K562 (cell line): ENCODE measurements at regions not wholly inside any gene's neighbourhood (a gene's known extent, or its start where the extent isn't known, plus 50 kb on each side); places are given as distances from the start of the nearest gene placed in this dataset.

ENCODE experiments used
- ATAC-seq: fragments of 200-7000 bp; cut with Tn5 transposase; 3 replicates; pipeline ENCODE4 v1.9.1; 2020; ENCODE audit warnings: moderate library complexity
- BruUV-seq: library from RNA; stranded (reverse); fragments of 400-500 nt; replicated peaks from 2 replicates; lab custom pipeline; 2021; lab: Mats Ljungman, UMichigan
- CTCF ChIA-PET: fragments of 300-600 bp; formaldehyde crosslinking; extraction: SDS; loops from one replicate; lab custom pipeline; 2021; ENCODE audit warnings: low intra/inter-chr PET ratio; lab: Yijun Ruan, JAX
- POLR2A ChIA-PET: fragments of 300-600, 350-650 bp; sonication (Branson Sonifier 250); formaldehyde crosslinking; extraction: SDS; loops from one replicate; lab custom pipeline; 2021; ENCODE audit warnings: antibody characterized with exemption, inconsistent platforms; lab: Yijun Ruan, JAX
- DNase-seq, 4 experiments: peaks; one replicate each; pipeline versions ENCODE4 v3.0.0 to v3.0.0-alpha.2; 2011 to 2018; ENCODE audit warnings: low spot score in 3 of 4, mixed read lengths in 3 of 4; ENCODE audit errors: extremely low read depth in 1 of 4
- FAIRE-seq: peaks from 2 replicates; lab custom pipeline; 2011; peaks lifted over from hg19 to GRCh38; lab: Jason Lieb, UNC
- H2AFZ ChIP-seq: 2 replicates; pipeline ENCODE4 v1.6.0; 2011; ENCODE audit warnings: low read depth, low read length, control low read depth, inconsistent platforms
- H3K27ac ChIP-seq: fragments of 200-600 bp; 3 replicates; pipeline ENCODE4 v1.8.0; 2011; ENCODE audit warnings: low read depth, mild to moderate bottlenecking, control low read depth, inconsistent platforms, low read length, moderate library complexity, mixed read lengths; ENCODE audit errors: extremely low read depth
- H3K27me3 ChIP-seq, 2 experiments: fragments of 300-600 bp in 1 of 2; 2 replicates in 1 of 2; 3 replicates in 1 of 2; pipeline versions ENCODE4 v1.6.0 to v1.8.0; 2011; ENCODE audit warnings: inconsistent platforms in 2 of 2, low read length in 2 of 2, mild to moderate bottlenecking in 1 of 2, mixed read lengths in 1 of 2, moderate library complexity in 1 of 2; ENCODE audit not compliant: control insufficient read depth in 2 of 2, insufficient read depth in 2 of 2
- H3K36me3 ChIP-seq: fragments of 300-600 bp; 3 replicates; pipeline ENCODE4 v1.8.0; 2011; ENCODE audit warnings: mild to moderate bottlenecking, low read length, inconsistent platforms; ENCODE audit not compliant: control insufficient read depth, insufficient read depth
- H3K4me1 ChIP-seq, 2 experiments: fragments of 200-600 bp in 1 of 2; replicated peaks in 1 of 2; 2 replicates in 1 of 2; 3 replicates in 1 of 2; pipeline versions ENCODE4 v1.5.1 to v1.8.0; 2011; ENCODE audit warnings: inconsistent platforms in 2 of 2, low read length in 2 of 2, mild to moderate bottlenecking in 1 of 2, mixed read lengths in 1 of 2, moderate library complexity in 1 of 2; ENCODE audit not compliant: control insufficient read depth in 2 of 2, insufficient read depth in 2 of 2
- H3K4me2 ChIP-seq: 2 replicates; pipeline ENCODE4 v1.6.1; 2011; ENCODE audit warnings: low read length, control low read depth, inconsistent platforms, mixed read lengths; ENCODE audit not compliant: insufficient read depth
- H3K4me3 ChIP-seq: fragments of 200-600 bp; sonication (generic), shearing (Covaris generic); 2 replicates; pipeline ENCODE4 v1.5.1; 2016; ENCODE audit warnings: control low read depth, inconsistent platforms
- H3K79me2 ChIP-seq: fragments of 200-600 bp; 3 replicates; pipeline ENCODE4 v1.8.0; 2011; ENCODE audit warnings: low read length, inconsistent platforms; ENCODE audit not compliant: control insufficient read depth, insufficient read depth
- H3K9ac ChIP-seq, 2 experiments: 2 replicates each; pipeline versions ENCODE4 v1.6.0 to v1.6.1; 2011; ENCODE audit warnings: low read depth in 2 of 2, low read length in 2 of 2, control low read depth in 1 of 2, inconsistent platforms in 1 of 2, mild to moderate bottlenecking in 1 of 2, mixed read lengths in 1 of 2; ENCODE audit not compliant: insufficient read depth in 1 of 2
- H3K9me1 ChIP-seq: one replicate; pipeline ENCODE4 v1.6.0; 2011; ENCODE audit warnings: inconsistent platforms, mild to moderate bottlenecking, low read length, moderate library complexity; ENCODE audit not compliant: control insufficient read depth, insufficient read depth
- H3K9me3 ChIP-seq: replicated peaks from 2 replicates; pipeline ENCODE4 v1.5.1; 2011; ENCODE audit warnings: low read depth, low read length, inconsistent platforms; ENCODE audit not compliant: control insufficient read depth, insufficient read depth
- H4K20me1 ChIP-seq: replicated peaks from 2 replicates; pipeline ENCODE4 v1.6.1; 2011; ENCODE audit warnings: low read length, inconsistent platforms, mixed read lengths; ENCODE audit not compliant: control insufficient read depth, insufficient read depth
- ARNT ChIP-seq, 2 experiments: fragments of 450-650 bp; IDR thresholded peaks; 2 replicates each; pipeline ENCODE4 v1.6.1; 2016; ENCODE audit warnings: mild to moderate bottlenecking in 1 of 2
- BDP1 ChIP-seq: IDR thresholded peaks from 3 replicates; pipeline ENCODE4 v1.6.1; 2011; ENCODE audit not compliant: insufficient read length, insufficient read depth
- EHMT2 ChIP-seq: fragments of 450-650 bp; IDR thresholded peaks from 2 replicates; pipeline ENCODE4 v1.6.1; 2018; ENCODE audit warnings: antibody characterized with exemption
- KHSRP ChIP-seq: fragments of 450-650 bp; IDR thresholded peaks from 2 replicates; pipeline ENCODE4 v1.6.1; 2017
- LCOR ChIP-seq: sonication (generic); formaldehyde crosslinking; IDR thresholded peaks from 2 replicates; pipeline ENCODE4 v1.8.0; 2022; ENCODE audit warnings: mild to moderate bottlenecking, missing genetic modification reagents
- MXI1 ChIP-seq: IDR thresholded peaks from 2 replicates; pipeline ENCODE4 v1.6.1; 2011; ENCODE audit warnings: low read depth, mild to moderate bottlenecking, improper control_type of control experiment, low read length
- TAF7 ChIP-seq: fragments of 450-650 bp; IDR thresholded peaks from 2 replicates; pipeline ENCODE4 v1.6.1; 2016; ENCODE audit warnings: missing genetic modification characterization, missing compliant biosample characterization
- ZNF263 ChIP-seq: sonication (generic); formaldehyde crosslinking; IDR thresholded peaks from 2 replicates; pipeline ENCODE4 v1.8.0; 2022; ENCODE audit warnings: mild to moderate bottlenecking, missing genetic modification reagents, borderline replicate concordance
- ZNF354B ChIP-seq: fragments of 250-450 bp; sonication (Bioruptor Pico); IDR thresholded peaks from 2 replicates; pipeline ENCODE4 v1.4.0; 2020
- ZNF408 ChIP-seq: fragments of 250-450 bp; sonication (Bioruptor Pico); IDR thresholded peaks from 2 replicates; pipeline ENCODE4 v1.4.0; 2020; ENCODE audit warnings: low read depth, mild to moderate bottlenecking, moderate library complexity
- WGBS: fragments of 100-300 bp; shearing (Covaris generic); methylation state at CpG from one replicate; pipeline ENCODE4 v1.1.6; 2016; ENCODE audit warnings: low coverage, mixed read lengths; ENCODE audit not compliant: insufficient coverage; ENCODE audit errors: missing lambda C conversion rate; 5-methylcytosine and 5-hydroxymethylcytosine counted together
- in situ Hi-C: fragments of 300-500 bp; cut with MboI; formaldehyde crosslinking; loops from 4 replicates; pipeline ENCODE4 v1.15.0; 2018; ENCODE audit warnings: inconsistent platforms, mixed read lengths
- intact Hi-C: fragments of 100-400 bp; cut with micrococcal nuclease; formaldehyde crosslinking; loops from 2 replicates; pipeline ENCODE4 v1.14.2; 2022
- TF ChIP-seq, protein P1 (sequence below), 3 experiments: IDR thresholded peaks in 2 of 3; conservative IDR thresholded peaks in 1 of 3; 2 replicates each; pipeline ENCODE4 v1.5.1; 2011 to 2012; ENCODE audit warnings: low read length in 3 of 3, mild to moderate bottlenecking in 3 of 3, control low read depth in 2 of 3, improper control_type of control experiment in 1 of 3, inconsistent platforms in 1 of 3, low read depth in 1 of 3, mixed read lengths in 1 of 3, moderate library complexity in 1 of 3; ENCODE audit not compliant: insufficient read depth in 2 of 3
- TF ChIP-seq, protein P2 (sequence below): IDR thresholded peaks from 3 replicates; pipeline ENCODE4 v1.6.1; 2011; ENCODE audit warnings: borderline replicate concordance, mild to moderate bottlenecking, moderate library complexity; ENCODE audit not compliant: insufficient read length; ENCODE audit errors: extremely low read depth

DNA sequence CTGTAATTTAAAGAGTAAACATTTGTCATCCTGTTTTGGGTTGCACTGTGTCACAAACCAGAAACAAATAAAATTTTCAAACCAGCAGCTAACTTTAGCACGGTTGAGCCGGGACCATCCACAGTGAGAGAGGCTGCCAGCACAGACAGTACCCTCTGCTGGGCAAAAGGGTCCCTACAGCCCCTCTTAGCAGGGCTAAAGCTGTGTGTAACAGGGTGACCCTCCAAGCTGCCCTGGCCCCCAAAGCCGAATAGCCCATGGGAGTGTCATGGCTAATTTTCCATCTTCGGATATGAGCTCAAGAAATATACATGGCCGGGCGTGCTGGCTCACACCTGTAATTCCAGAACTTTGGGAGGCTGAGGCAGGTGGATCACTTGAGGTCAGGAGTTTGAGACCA, 157.1 kb upstream of the GRIN2B start:
- H3K9ac ChIP-seq, result no peak overlapping the region
- POLR2A ChIA-PET, result no interaction called here
- FAIRE-seq, result no peak
- 0% methylated on average over 6 of the region's 6 CpGs for WGBS
- H3K4me1 ChIP-seq, result no peaks in the 10 kb centered on the region
- no peak overlapping the region for H3K4me3 ChIP-seq
- no peaks in the 10 kb centered on the region for H4K20me1 ChIP-seq
- BruUV-seq, result no TSS peak
- TF ChIP-seq, protein P1, sequence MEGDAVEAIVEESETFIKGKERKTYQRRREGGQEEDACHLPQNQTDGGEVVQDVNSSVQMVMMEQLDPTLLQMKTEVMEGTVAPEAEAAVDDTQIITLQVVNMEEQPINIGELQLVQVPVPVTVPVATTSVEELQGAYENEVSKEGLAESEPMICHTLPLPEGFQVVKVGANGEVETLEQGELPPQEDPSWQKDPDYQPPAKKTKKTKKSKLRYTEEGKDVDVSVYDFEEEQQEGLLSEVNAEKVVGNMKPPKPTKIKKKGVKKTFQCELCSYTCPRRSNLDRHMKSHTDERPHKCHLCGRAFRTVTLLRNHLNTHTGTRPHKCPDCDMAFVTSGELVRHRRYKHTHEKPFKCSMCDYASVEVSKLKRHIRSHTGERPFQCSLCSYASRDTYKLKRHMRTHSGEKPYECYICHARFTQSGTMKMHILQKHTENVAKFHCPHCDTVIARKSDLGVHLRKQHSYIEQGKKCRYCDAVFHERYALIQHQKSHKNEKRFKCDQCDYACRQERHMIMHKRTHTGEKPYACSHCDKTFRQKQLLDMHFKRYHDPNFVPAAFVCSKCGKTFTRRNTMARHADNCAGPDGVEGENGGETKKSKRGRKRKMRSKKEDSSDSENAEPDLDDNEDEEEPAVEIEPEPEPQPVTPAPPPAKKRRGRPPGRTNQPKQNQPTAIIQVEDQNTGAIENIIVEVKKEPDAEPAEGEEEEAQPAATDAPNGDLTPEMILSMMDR (IDR thresholded peaks at IDR 0.05 in 2 of 3, conservative IDR thresholded peaks at IDR 0.05 in 1 of 3; ENCODE audit: insufficient read depth in 2 of 3, low read depth in 1 of 3, low read length in 3 of 3), result 0 out of 6 replicates have a peak, but pooled peaks have one; percentile 15 to 21 (median 19)
- no peak for TF ChIP-seq KHSRP
- no peak overlapping the region for H3K4me2 ChIP-seq
- no peaks in the 10 kb centered on the region for H3K79me2 ChIP-seq
- ATAC-seq, result peak; percentile 81
- intact Hi-C loops (no loop called here), in situ Hi-C loops (no loop called here)
- no peaks in the 10 kb centered on the region for H3K36me3 ChIP-seq
- H2AFZ ChIP-seq, result no peak overlapping the region
- H3K9me1 ChIP-seq, result no peaks in the 10 kb centered on the region
- DNase-seq, result peak; percentile 1 to 9 (median 7)
- CTCF ChIA-PET, result no interaction called here
- H3K9me3 ChIP-seq, result no peaks in the 10 kb centered on the region
- no peak overlapping the region for H3K27ac ChIP-seq
- H3K27me3 ChIP-seq, result no peaks in the 10 kb centered on the region

DNA sequence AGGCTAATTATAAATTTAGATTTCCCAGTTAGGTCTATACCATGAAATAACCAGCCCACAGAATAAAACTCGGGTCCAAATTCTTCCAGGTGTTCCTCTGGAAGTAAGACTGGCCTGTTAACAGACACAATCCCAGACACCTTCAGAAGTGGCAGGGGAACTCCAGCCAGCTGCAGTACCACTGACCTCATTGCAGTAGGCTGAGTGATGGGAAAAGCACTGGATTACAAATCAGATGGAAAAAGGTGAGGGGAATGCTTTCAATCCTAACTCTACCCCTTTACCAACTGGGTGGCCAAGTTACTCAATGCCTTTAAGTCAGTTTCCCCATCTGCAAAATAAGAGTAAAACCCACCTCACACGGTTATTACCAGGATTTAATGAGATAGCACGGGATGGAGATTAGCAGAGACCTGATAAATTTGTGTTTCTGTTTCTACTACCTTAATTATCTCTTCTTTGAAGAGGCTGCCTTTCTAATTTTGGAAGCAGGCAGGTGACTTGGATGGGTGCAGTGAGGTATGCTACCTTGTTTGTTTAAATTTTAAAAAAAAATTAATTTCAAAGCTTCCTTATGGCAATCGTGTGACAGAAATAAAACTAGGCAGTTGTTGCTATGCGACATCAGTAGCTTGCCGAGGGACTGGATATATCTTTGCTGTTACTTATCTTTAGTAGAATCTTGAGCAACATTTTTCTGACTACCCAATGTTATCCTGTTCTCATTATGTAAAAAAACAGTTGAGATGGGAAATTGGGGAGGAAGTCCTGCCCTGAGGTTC, 167.3 kb upstream of the GRIN2B start:
- in situ Hi-C loops, result no loop called here
- ChIA-PET POLR2A (interaction anchor here (0.5 kb wide), 2 partner anchors 16 to 355 kb away, joined by 4 read pairs; no protein-coding TSS in a partner anchor), CTCF (no interaction called here)
- ATAC-seq (no peak), DNase-seq (no peak), FAIRE-seq (no peak)
- no peaks in the 10 kb centered on the region for H3K9me3 ChIP-seq
- H3K79me2 ChIP-seq, result no peaks in the 10 kb centered on the region
- H4K20me1 ChIP-seq, result no peaks in the 10 kb centered on the region
- no peak overlapping the region for H3K27ac ChIP-seq
- no peaks in the 10 kb centered on the region for H3K27me3 ChIP-seq
- no TSS peak for BruUV-seq
- H3K4me3 ChIP-seq, result no peak overlapping the region
- no peak overlapping the region for H3K4me2 ChIP-seq
- WGBS, result 2% methylated on average over 6 of the region's 6 CpGs
- no peaks in the 10 kb centered on the region for H3K4me1 ChIP-seq
- intact Hi-C loops, result no loop called here
- no peak overlapping the region for H3K9ac ChIP-seq
- no peaks in the 10 kb centered on the region for H3K9me1 ChIP-seq
- H3K36me3 ChIP-seq, result no peaks in the 10 kb centered on the region
- no peak overlapping the region for H2AFZ ChIP-seq
- TF ChIP-seq, protein P2, sequence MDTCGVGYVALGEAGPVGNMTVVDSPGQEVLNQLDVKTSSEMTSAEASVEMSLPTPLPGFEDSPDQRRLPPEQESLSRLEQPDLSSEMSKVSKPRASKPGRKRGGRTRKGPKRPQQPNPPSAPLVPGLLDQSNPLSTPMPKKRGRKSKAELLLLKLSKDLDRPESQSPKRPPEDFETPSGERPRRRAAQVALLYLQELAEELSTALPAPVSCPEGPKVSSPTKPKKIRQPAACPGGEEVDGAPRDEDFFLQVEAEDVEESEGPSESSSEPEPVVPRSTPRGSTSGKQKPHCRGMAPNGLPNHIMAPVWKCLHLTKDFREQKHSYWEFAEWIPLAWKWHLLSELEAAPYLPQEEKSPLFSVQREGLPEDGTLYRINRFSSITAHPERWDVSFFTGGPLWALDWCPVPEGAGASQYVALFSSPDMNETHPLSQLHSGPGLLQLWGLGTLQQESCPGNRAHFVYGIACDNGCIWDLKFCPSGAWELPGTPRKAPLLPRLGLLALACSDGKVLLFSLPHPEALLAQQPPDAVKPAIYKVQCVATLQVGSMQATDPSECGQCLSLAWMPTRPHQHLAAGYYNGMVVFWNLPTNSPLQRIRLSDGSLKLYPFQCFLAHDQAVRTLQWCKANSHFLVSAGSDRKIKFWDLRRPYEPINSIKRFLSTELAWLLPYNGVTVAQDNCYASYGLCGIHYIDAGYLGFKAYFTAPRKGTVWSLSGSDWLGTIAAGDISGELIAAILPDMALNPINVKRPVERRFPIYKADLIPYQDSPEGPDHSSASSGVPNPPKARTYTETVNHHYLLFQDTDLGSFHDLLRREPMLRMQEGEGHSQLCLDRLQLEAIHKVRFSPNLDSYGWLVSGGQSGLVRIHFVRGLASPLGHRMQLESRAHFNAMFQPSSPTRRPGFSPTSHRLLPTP, result no peak
- TF ChIP-seq BDP1 (no peak), ARNT (IDR thresholded peaks at IDR 0.05) (no peak), ZNF354B (no peak), LCOR (CRISPR knock-in tag) (no peak), EHMT2 (no peak), ZNF263 (no peak), ZNF408 (no peak), TAF7 (tag) (no peak), MXI1 (no peak)
